VCaP (cell line): ENCODE measurements at regions not wholly inside any gene's neighbourhood (a gene's known extent, or its start where the extent isn't known, plus 50 kb on each side); places are given as distances from the start of the nearest gene placed in this dataset.

Experiments
- H3K27ac ChIP-seq: fragments of 450-650 bp; 2 replicates; pipeline ENCODE4 v1.5.1; 2017
- CTCF ChIP-seq: fragments of 450-650 bp; conservative IDR thresholded peaks from 2 replicates; pipeline ENCODE4 v1.5.1; 2017; ENCODE audit warnings: mild to moderate bottlenecking, moderate library complexity

GRCh38 chr9:121573717-121574485, 74.3 kb upstream of the GGTA1 start:
- H3K27ac ChIP-seq = no peak overlapping the region
- TF ChIP-seq CTCF = no peak

GRCh38 chr9:121574774-121575519, 75.3 kb upstream of the GGTA1 start:
- no peak for TF ChIP-seq CTCF
- H3K27ac ChIP-seq = no peak overlapping the region

GRCh38 chr9:121576281-121577075, 75.0 kb upstream of the DAB2IP start:
- no peak for TF ChIP-seq CTCF
- no peak overlapping the region for H3K27ac ChIP-seq

GRCh38 chr9:121577166-121577565, 74.3 kb upstream of the DAB2IP start:
- no peak for TF ChIP-seq CTCF
- no peak overlapping the region for H3K27ac ChIP-seq

- H3K27ac ChIP-seq = no peak overlapping the region
- TF ChIP-seq CTCF = no peak
Measured at GRCh38 chr9:121577572-121577971, 73.9 kb upstream of the DAB2IP start.

- TF ChIP-seq CTCF = no peak
- H3K27ac ChIP-seq = no peak overlapping the region
Measured at GRCh38 chr9:121581786-121582600, 69.4 kb upstream of the DAB2IP start.
